WTC11 (cell line): ENCODE measurements at regions not wholly inside any gene's neighbourhood (a gene's known extent, or its start where the extent isn't known, plus 50 kb on each side); places are given as distances from the start of the nearest gene placed in this dataset.

Source experiments
- ATAC-seq: fragments of 200-7000 bp; cut with Tn5 transposase; 2 replicates; pipeline ENCODE4 v1.10.0; 2021; ENCODE audit warnings: mild to moderate bottlenecking, moderate library complexity
- CTCF ChIA-PET: fragments of 300-600 bp; sonication (Branson Sonifier 250); formaldehyde crosslinking; loops from one replicate; lab custom pipeline; 2021; ENCODE audit warnings: antibody characterized with exemption; lab: Charles Lee
- POLR2A ChIA-PET: fragments of 350-600 bp; sonication (Branson Sonifier 250); formaldehyde crosslinking; loops from one replicate; lab custom pipeline; 2021; ENCODE audit warnings: antibody characterized with exemption; lab: Charles Lee
- DNase-seq: peaks from one replicate; pipeline ENCODE4 v3.0.0; 2021; ENCODE audit warnings: low spot score
- H3K27ac Mint-ChIP-seq: 2 replicates; pipeline ENCODE4 v1.8.0; 2021; ENCODE audit warnings: mixed read lengths
- H3K27me3 Mint-ChIP-seq: 2 replicates; pipeline ENCODE4 v1.8.0; 2021; ENCODE audit warnings: low read depth, mild to moderate bottlenecking, moderate library complexity, mixed read lengths
- H3K36me3 Mint-ChIP-seq: 2 replicates; pipeline ENCODE4 v1.8.0; 2021; ENCODE audit warnings: mixed read lengths
- H3K4me1 Mint-ChIP-seq: 2 replicates; pipeline ENCODE4 v1.8.0; 2022; ENCODE audit warnings: mixed read lengths
- H3K4me3 Mint-ChIP-seq: 2 replicates; pipeline ENCODE4 v1.8.0; 2021; ENCODE audit warnings: mild to moderate bottlenecking, moderate library complexity, mixed read lengths
- H3K9me3 Mint-ChIP-seq: 2 replicates; pipeline ENCODE4 v1.8.0; 2021; ENCODE audit warnings: mixed read lengths
- ATF1 ChIP-seq: sonication (generic); formaldehyde crosslinking; IDR thresholded peaks from 2 replicates; pipeline ENCODE4 v1.8.1; 2023; ENCODE audit warnings: mild to moderate bottlenecking, moderate library complexity, missing genetic modification reagents
- CREB1 ChIP-seq: sonication (generic); formaldehyde crosslinking; IDR thresholded peaks from 2 replicates; pipeline ENCODE4 v1.8.0; 2023; ENCODE audit warnings: mild to moderate bottlenecking, missing genetic modification reagents
- FOXJ3 ChIP-seq: sonication (generic); formaldehyde crosslinking; IDR thresholded peaks from 2 replicates; pipeline ENCODE4 v1.9.0; 2021; ENCODE audit warnings: missing genetic modification reagents, mild to moderate bottlenecking, borderline replicate concordance
- HMGA2 ChIP-seq: fragments of 250-450 bp; sonication (Bioruptor Pico); IDR thresholded peaks from 2 replicates; pipeline ENCODE4 v1.4.0; 2021; ENCODE audit warnings: mild to moderate bottlenecking, moderate library complexity
- JUN ChIP-seq: sonication (generic); formaldehyde crosslinking; IDR thresholded peaks from 2 replicates; pipeline ENCODE4 v1.8.0; 2023; ENCODE audit warnings: mild to moderate bottlenecking, missing genetic modification reagents
- NR1H2 ChIP-seq: sonication (generic); formaldehyde crosslinking; IDR thresholded peaks from 2 replicates; pipeline ENCODE4 v1.9.0; 2021; ENCODE audit warnings: mild to moderate bottlenecking, moderate library complexity, missing genetic modification reagents
- NR2C2 ChIP-seq: sonication (generic); formaldehyde crosslinking; IDR thresholded peaks from 2 replicates; pipeline ENCODE4 v1.8.0; 2022; ENCODE audit warnings: mild to moderate bottlenecking, missing genetic modification reagents
- OVOL2 ChIP-seq: fragments of 250-450 bp; sonication (Bioruptor Pico); IDR thresholded peaks from 2 replicates; pipeline ENCODE4 v1.9.0; 2021; ENCODE audit warnings: mild to moderate bottlenecking, borderline replicate concordance
- SOX15 ChIP-seq: fragments of 250-450 bp; sonication (Bioruptor Pico); IDR thresholded peaks from 2 replicates; pipeline ENCODE4 v1.9.0; 2021; ENCODE audit warnings: mild to moderate bottlenecking
- TEAD1 ChIP-seq: sonication (generic); formaldehyde crosslinking; IDR thresholded peaks from 2 replicates; pipeline ENCODE4 v1.8.0; 2022; ENCODE audit warnings: mild to moderate bottlenecking, missing genetic modification reagents
- ZNF317 ChIP-seq: sonication (generic); formaldehyde crosslinking; IDR thresholded peaks from 2 replicates; pipeline ENCODE4 v1.8.1; 2023; ENCODE audit warnings: low read depth, mild to moderate bottlenecking, moderate library complexity, missing genetic modification reagents, borderline replicate concordance
- ZNF416 ChIP-seq: fragments of 250-450 bp; sonication (Bioruptor Pico); IDR thresholded peaks from 2 replicates; pipeline ENCODE4 v1.9.0; 2021; ENCODE audit warnings: mild to moderate bottlenecking, inconsistent platforms
- TF ChIP-seq, protein P1 (sequence below): sonication (generic); formaldehyde crosslinking; IDR thresholded peaks from 2 replicates; pipeline ENCODE4 v1.8.1; 2022; ENCODE audit warnings: low read depth, missing genetic modification reagents, borderline replicate concordance
- TF ChIP-seq, protein P2 (sequence below): sonication (generic); formaldehyde crosslinking; IDR thresholded peaks from 2 replicates; pipeline ENCODE4 v1.8.0; 2023; ENCODE audit warnings: missing genetic modification reagents, mild to moderate bottlenecking, borderline replicate concordance
- TF ChIP-seq, protein P3 (sequence below): sonication (generic); formaldehyde crosslinking; IDR thresholded peaks from 2 replicates; pipeline ENCODE4 v1.8.1; 2023; ENCODE audit warnings: mild to moderate bottlenecking, moderate library complexity, missing genetic modification reagents
- TF ChIP-seq, protein P4 (sequence below): sonication (generic); formaldehyde crosslinking; IDR thresholded peaks from 2 replicates; pipeline ENCODE4 v1.8.1; 2022; ENCODE audit warnings: missing genetic modification reagents, borderline replicate concordance
- TF ChIP-seq, protein P5 (sequence below): sonication (generic); formaldehyde crosslinking; IDR thresholded peaks from 2 replicates; pipeline ENCODE4 v1.8.1; 2022; ENCODE audit warnings: mild to moderate bottlenecking, missing genetic modification reagents, moderate library complexity, borderline replicate concordance

DNA sequence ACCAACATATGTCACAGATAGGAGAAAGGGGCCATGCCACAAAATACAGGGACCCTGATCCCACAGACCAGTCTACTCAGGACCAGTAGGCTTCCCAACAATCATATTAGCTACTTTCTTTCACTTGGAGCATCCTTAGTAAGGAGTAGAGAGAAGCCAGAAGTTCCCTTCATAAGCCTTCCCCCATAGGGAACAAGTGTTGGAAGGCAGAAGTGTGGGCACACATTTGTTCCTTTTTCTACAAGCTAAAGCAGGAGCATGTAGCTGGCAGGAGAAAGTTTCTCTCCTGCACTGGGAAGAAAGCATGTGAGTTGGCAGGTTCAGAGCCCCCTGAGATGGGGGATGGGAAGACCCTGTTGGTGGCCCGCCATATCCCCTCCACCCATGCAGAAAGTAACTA is 165.4 kb downstream of the KCTD12 start:
- Mint-ChIP-seq H3K9me3 (no peaks in the 10 kb centered on the region), H3K4me3 (no peak overlapping the region), H3K4me1 (peaks cover 13% of the 10 kb centered on the region), H3K27me3 (no peaks in the 10 kb centered on the region), H3K27ac (no peak overlapping the region), H3K36me3 (no peaks in the 10 kb centered on the region)
- no peak for DNase-seq
- ATAC-seq: no peak
- CTCF ChIA-PET: no interaction called here
- POLR2A ChIA-PET: no interaction called here
- TF ChIP-seq FOXJ3 (CRISPR knock-in tag) (no peak), ZNF416 (CRISPR knock-in tag) (no peak), TEAD1 (CRISPR knock-in tag) (no peak), ZNF317 (no peak), CREB1 (CRISPR knock-in tag) (no peak), JUN (CRISPR knock-in tag) (no peak), ATF1 (no peak), NR1H2 (CRISPR knock-in tag) (no peak), SOX15 (no peak), NR2C2 (CRISPR knock-in tag) (no peak)
- TF ChIP-seq, protein P1, sequence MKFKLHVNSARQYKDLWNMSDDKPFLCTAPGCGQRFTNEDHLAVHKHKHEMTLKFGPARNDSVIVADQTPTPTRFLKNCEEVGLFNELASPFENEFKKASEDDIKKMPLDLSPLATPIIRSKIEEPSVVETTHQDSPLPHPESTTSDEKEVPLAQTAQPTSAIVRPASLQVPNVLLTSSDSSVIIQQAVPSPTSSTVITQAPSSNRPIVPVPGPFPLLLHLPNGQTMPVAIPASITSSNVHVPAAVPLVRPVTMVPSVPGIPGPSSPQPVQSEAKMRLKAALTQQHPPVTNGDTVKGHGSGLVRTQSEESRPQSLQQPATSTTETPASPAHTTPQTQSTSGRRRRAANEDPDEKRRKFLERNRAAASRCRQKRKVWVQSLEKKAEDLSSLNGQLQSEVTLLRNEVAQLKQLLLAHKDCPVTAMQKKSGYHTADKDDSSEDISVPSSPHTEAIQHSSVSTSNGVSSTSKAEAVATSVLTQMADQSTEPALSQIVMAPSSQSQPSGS (CRISPR knock-in tag): no peak
- TF ChIP-seq, protein P2, sequence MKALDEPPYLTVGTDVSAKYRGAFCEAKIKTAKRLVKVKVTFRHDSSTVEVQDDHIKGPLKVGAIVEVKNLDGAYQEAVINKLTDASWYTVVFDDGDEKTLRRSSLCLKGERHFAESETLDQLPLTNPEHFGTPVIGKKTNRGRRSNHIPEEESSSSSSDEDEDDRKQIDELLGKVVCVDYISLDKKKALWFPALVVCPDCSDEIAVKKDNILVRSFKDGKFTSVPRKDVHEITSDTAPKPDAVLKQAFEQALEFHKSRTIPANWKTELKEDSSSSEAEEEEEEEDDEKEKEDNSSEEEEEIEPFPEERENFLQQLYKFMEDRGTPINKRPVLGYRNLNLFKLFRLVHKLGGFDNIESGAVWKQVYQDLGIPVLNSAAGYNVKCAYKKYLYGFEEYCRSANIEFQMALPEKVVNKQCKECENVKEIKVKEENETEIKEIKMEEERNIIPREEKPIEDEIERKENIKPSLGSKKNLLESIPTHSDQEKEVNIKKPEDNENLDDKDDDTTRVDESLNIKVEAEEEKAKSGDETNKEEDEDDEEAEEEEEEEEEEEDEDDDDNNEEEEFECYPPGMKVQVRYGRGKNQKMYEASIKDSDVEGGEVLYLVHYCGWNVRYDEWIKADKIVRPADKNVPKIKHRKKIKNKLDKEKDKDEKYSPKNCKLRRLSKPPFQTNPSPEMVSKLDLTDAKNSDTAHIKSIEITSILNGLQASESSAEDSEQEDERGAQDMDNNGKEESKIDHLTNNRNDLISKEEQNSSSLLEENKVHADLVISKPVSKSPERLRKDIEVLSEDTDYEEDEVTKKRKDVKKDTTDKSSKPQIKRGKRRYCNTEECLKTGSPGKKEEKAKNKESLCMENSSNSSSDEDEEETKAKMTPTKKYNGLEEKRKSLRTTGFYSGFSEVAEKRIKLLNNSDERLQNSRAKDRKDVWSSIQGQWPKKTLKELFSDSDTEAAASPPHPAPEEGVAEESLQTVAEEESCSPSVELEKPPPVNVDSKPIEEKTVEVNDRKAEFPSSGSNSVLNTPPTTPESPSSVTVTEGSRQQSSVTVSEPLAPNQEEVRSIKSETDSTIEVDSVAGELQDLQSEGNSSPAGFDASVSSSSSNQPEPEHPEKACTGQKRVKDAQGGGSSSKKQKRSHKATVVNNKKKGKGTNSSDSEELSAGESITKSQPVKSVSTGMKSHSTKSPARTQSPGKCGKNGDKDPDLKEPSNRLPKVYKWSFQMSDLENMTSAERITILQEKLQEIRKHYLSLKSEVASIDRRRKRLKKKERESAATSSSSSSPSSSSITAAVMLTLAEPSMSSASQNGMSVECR: no peak
- TF ChIP-seq, protein P3, sequence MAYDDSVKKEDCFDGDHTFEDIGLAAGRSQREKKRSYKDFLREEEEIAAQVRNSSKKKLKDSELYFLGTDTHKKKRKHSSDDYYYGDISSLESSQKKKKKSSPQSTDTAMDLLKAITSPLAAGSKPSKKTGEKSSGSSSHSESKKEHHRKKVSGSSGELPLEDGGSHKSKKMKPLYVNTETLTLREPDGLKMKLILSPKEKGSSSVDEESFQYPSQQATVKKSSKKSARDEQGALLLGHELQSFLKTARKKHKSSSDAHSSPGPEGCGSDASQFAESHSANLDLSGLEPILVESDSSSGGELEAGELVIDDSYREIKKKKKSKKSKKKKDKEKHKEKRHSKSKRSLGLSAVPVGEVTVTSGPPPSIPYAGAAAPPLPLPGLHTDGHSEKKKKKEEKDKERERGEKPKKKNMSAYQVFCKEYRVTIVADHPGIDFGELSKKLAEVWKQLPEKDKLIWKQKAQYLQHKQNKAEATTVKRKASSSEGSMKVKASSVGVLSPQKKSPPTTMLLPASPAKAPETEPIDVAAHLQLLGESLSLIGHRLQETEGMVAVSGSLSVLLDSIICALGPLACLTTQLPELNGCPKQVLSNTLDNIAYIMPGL (CRISPR knock-in tag): no peak
- TF ChIP-seq, protein P4, sequence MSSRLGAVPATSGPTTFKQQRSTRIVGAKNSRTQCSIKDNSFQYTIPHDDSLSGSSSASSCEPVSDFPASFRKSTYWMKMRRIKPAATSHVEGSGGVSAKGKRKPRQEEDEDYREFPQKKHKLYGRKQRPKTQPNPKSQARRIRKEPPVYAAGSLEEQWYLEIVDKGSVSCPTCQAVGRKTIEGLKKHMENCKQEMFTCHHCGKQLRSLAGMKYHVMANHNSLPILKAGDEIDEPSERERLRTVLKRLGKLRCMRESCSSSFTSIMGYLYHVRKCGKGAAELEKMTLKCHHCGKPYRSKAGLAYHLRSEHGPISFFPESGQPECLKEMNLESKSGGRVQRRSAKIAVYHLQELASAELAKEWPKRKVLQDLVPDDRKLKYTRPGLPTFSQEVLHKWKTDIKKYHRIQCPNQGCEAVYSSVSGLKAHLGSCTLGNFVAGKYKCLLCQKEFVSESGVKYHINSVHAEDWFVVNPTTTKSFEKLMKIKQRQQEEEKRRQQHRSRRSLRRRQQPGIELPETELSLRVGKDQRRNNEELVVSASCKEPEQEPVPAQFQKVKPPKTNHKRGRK (CRISPR knock-in tag): no peak
- TF ChIP-seq, protein P5, sequence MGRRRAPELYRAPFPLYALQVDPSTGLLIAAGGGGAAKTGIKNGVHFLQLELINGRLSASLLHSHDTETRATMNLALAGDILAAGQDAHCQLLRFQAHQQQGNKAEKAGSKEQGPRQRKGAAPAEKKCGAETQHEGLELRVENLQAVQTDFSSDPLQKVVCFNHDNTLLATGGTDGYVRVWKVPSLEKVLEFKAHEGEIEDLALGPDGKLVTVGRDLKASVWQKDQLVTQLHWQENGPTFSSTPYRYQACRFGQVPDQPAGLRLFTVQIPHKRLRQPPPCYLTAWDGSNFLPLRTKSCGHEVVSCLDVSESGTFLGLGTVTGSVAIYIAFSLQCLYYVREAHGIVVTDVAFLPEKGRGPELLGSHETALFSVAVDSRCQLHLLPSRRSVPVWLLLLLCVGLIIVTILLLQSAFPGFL (CRISPR knock-in tag): no peak

DNA sequence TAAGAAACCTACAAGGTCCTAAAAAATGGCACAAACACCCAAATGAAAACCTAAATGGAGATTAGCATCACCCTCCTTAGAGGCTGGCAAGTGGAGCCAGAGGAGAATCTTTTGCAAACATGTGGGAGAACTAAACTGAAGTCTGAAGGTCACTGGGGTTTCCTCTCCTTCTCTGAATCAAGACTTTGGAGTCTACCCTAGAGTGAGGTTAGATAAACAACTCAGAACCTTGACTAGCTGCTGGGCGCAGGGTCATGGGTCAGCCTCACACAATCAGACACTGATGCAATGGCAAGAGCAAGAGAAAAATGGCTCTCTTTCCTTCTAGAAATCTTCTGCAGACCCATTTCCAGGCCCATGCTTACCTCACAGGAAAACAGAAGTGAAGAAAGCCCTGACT is 165.8 kb downstream of the KCTD12 start:
- Mint-ChIP-seq H3K4me3 (no peak overlapping the region), H3K9me3 (no peaks in the 10 kb centered on the region), H3K36me3 (no peaks in the 10 kb centered on the region), H3K27me3 (no peaks in the 10 kb centered on the region), H3K4me1 (peaks cover 13% of the 10 kb centered on the region), H3K27ac (no peak overlapping the region)
- ChIA-PET POLR2A (no interaction called here), CTCF (no interaction called here)
- TF ChIP-seq CREB1 (CRISPR knock-in tag) (no peak), OVOL2 (CRISPR knock-in tag) (no peak), HMGA2 (CRISPR knock-in tag) (no peak)
- DNase-seq: no peak
- ATAC-seq: no peak
